Neural progenitor cell (in vitro differentiated cells): ENCODE measurements at regions not wholly inside any gene's neighbourhood (a gene's known extent, or its start where the extent isn't known, plus 50 kb on each side); places are given as distances from the start of the nearest gene placed in this dataset.

Experiments used
- DNase-seq: peaks from one replicate; pipeline ENCODE4 v3.0.0-alpha.2; 2016; ENCODE audit warnings: low spot score
- H2AFZ ChIP-seq: fragments of 200-600 bp; sonication (generic); replicated peaks from 2 replicates; pipeline ENCODE4 v1.6.1; 2016; ENCODE audit warnings: antibody characterized with exemption
- H3F3A ChIP-seq: fragments of 200-600 bp; sonication (generic); 2 replicates; pipeline ENCODE4 v1.6.1; 2016; ENCODE audit warnings: antibody characterized with exemption, low read depth
- H3K27ac ChIP-seq: fragments of 200-600 bp; sonication (generic); 2 replicates; pipeline ENCODE4 v1.5.1; 2016; ENCODE audit warnings: mild to moderate bottlenecking
- H3K27me3 ChIP-seq: fragments of 200-600 bp; sonication (generic); 2 replicates; pipeline ENCODE4 v1.6.1; 2016; ENCODE audit warnings: mild to moderate bottlenecking, moderate library complexity
- H3K36me3 ChIP-seq: fragments of 200-600 bp; sonication (generic); 2 replicates; pipeline ENCODE4 v1.5.1; 2016
- H3K4me1 ChIP-seq: fragments of 200-600 bp; sonication (generic); 2 replicates; pipeline ENCODE4 v1.6.1; 2016; ENCODE audit warnings: mixed run types
- H3K4me2 ChIP-seq: fragments of 200-600 bp; sonication (generic); 2 replicates; pipeline ENCODE4 v1.6.1; 2016
- H3K4me3 ChIP-seq: fragments of 200-600 bp; sonication (generic); 2 replicates; pipeline ENCODE4 v1.5.1; 2016
- H3K79me2 ChIP-seq: fragments of 200-600 bp; sonication (generic); 2 replicates; pipeline ENCODE4 v1.6.1; 2016; ENCODE audit warnings: low read depth
- H3K9ac ChIP-seq: fragments of 200-600 bp; sonication (generic); 2 replicates; pipeline ENCODE4 v1.6.1; 2016
- H3K9me3 ChIP-seq: fragments of 200-600 bp; sonication (generic); 2 replicates; pipeline ENCODE4 v1.5.1; 2016; ENCODE audit warnings: low read depth
- H4K20me1 ChIP-seq: fragments of 200-600 bp; sonication (generic); 2 replicates; pipeline ENCODE4 v1.6.1; 2016; ENCODE audit warnings: low read depth
- H3K27ac Mint-ChIP-seq: 3 replicates; pipeline ENCODE4 v1.8.0; 2021; ENCODE audit warnings: mixed read lengths
- H3K27me3 Mint-ChIP-seq: 2 replicates; pipeline ENCODE4 v1.8.0; 2022; ENCODE audit warnings: low read depth, mild to moderate bottlenecking, inconsistent platforms, moderate library complexity, mixed read lengths; ENCODE audit not compliant: insufficient read depth
- H3K36me3 Mint-ChIP-seq: 3 replicates; pipeline ENCODE4 v1.8.0; 2021; ENCODE audit warnings: mixed read lengths
- H3K4me1 Mint-ChIP-seq: 3 replicates; pipeline ENCODE4 v1.8.0; 2021; ENCODE audit warnings: mixed read lengths
- H3K4me3 Mint-ChIP-seq: 3 replicates; pipeline ENCODE4 v1.8.0; 2021; ENCODE audit warnings: mild to moderate bottlenecking, moderate library complexity, mixed read lengths
- H3K9me3 Mint-ChIP-seq: 3 replicates; pipeline ENCODE4 v1.8.0; 2020; ENCODE audit warnings: mixed read lengths
- CTCF ChIP-seq: fragments of 200-600 bp; sonication (generic); IDR thresholded peaks from 2 replicates; pipeline ENCODE4 v1.5.1; 2017; ENCODE audit warnings: antibody characterized with exemption, mild to moderate bottlenecking
- EZH2 ChIP-seq: fragments of 200-600 bp; sonication (generic); IDR thresholded peaks from 2 replicates; pipeline ENCODE4 v1.6.1; 2017; ENCODE audit warnings: antibody characterized with exemption, mild to moderate bottlenecking, moderate library complexity
- EZH2phosphoT487 ChIP-seq: fragments of 200-600 bp; sonication (generic); IDR thresholded peaks from 2 replicates; pipeline ENCODE4 v1.6.1; 2017; ENCODE audit warnings: antibody characterized with exemption

GRCh38 chr4:57789666-57790065 is 679.5 kb upstream of the IGFBP7 start:
- Histone ChIP-seq H2AFZ (no peak overlapping the region), H3K9ac (no peak overlapping the region), H4K20me1 (no peaks in the 10 kb centered on the region), H3K36me3 (no peaks in the 10 kb centered on the region), H3F3A (no peaks in the 10 kb centered on the region), H3K4me3 (no peak overlapping the region), H3K4me1 (no peaks in the 10 kb centered on the region), H3K79me2 (no peaks in the 10 kb centered on the region), H3K4me2 (no peak overlapping the region), H3K27me3 (no peaks in the 10 kb centered on the region), H3K27ac (no peak overlapping the region), H3K9me3 (no peaks in the 10 kb centered on the region)
- Mint-ChIP-seq H3K4me3 (no peak overlapping the region), H3K27me3 (no peaks in the 10 kb centered on the region), H3K36me3 (no peaks in the 10 kb centered on the region), H3K27ac (no peak overlapping the region), H3K9me3 (no peaks in the 10 kb centered on the region), H3K4me1 (no peaks in the 10 kb centered on the region)
- no peak for DNase-seq
- TF ChIP-seq CTCF, result no peak
- TF ChIP-seq EZH2, result no peak
- no peak for TF ChIP-seq EZH2phosphoT487

GRCh38 chr4:57777876-57778275 is 667.7 kb upstream of the IGFBP7 start:
- Histone ChIP-seq H2AFZ (no peak overlapping the region), H3K4me1 (no peaks in the 10 kb centered on the region), H3K9ac (no peak overlapping the region), H4K20me1 (no peaks in the 10 kb centered on the region), H3K36me3 (no peaks in the 10 kb centered on the region), H3K4me3 (no peak overlapping the region), H3K4me2 (no peak overlapping the region), H3K27me3 (no peaks in the 10 kb centered on the region), H3F3A (no peaks in the 10 kb centered on the region), H3K79me2 (no peaks in the 10 kb centered on the region), H3K27ac (no peak overlapping the region), H3K9me3 (no peaks in the 10 kb centered on the region)
- peaks cover 2% of the 10 kb centered on the region for H3K4me1 Mint-ChIP-seq
- H3K27me3 Mint-ChIP-seq, result no peaks in the 10 kb centered on the region
- no peaks in the 10 kb centered on the region for H3K9me3 Mint-ChIP-seq
- no peak for DNase-seq
- H3K4me3 Mint-ChIP-seq, result no peak overlapping the region
- H3K27ac Mint-ChIP-seq, result no peak overlapping the region
- H3K36me3 Mint-ChIP-seq, result no peaks in the 10 kb centered on the region
- TF ChIP-seq EZH2 (no peak), EZH2phosphoT487 (no peak), CTCF (no peak)

GRCh38 chr4:57774681-57775080 is 664.5 kb upstream of the IGFBP7 start:
- H3K4me1 ChIP-seq, result no peaks in the 10 kb centered on the region
- no peaks in the 10 kb centered on the region for H4K20me1 ChIP-seq
- no peak overlapping the region for H3K27ac Mint-ChIP-seq
- H3K4me1 Mint-ChIP-seq, result peaks cover 7% of the 10 kb centered on the region
- no peak for DNase-seq
- no peak overlapping the region for H3K4me3 ChIP-seq
- H3F3A ChIP-seq, result no peaks in the 10 kb centered on the region
- H3K79me2 ChIP-seq, result no peaks in the 10 kb centered on the region
- no peaks in the 10 kb centered on the region for H3K36me3 ChIP-seq
- H3K36me3 Mint-ChIP-seq, result no peaks in the 10 kb centered on the region
- peaks cover 6% of the 10 kb centered on the region for H3K9me3 Mint-ChIP-seq
- peaks cover 1% of the 10 kb centered on the region for H3K27me3 Mint-ChIP-seq
- no peak overlapping the region for H3K27ac ChIP-seq
- no peaks in the 10 kb centered on the region for H3K27me3 ChIP-seq
- no peaks in the 10 kb centered on the region for H3K9me3 ChIP-seq
- H3K9ac ChIP-seq, result no peak overlapping the region
- H2AFZ ChIP-seq, result no peak overlapping the region
- no peak for TF ChIP-seq CTCF
- no peak for TF ChIP-seq EZH2phosphoT487
- no peak for TF ChIP-seq EZH2
- no peak overlapping the region for H3K4me2 ChIP-seq
- no peak overlapping the region for H3K4me3 Mint-ChIP-seq

- no peaks in the 10 kb centered on the region for H3K4me1 ChIP-seq
- H3K9ac ChIP-seq, result no peak overlapping the region
- H2AFZ ChIP-seq, result no peak overlapping the region
- no peaks in the 10 kb centered on the region for H3K79me2 ChIP-seq
- DNase-seq, result no peak
- no peak overlapping the region for H3K27ac Mint-ChIP-seq
- H3K9me3 ChIP-seq, result no peaks in the 10 kb centered on the region
- no peak overlapping the region for H3K27ac ChIP-seq
- no peak for TF ChIP-seq EZH2phosphoT487
- TF ChIP-seq CTCF, result no peak
- no peak for TF ChIP-seq EZH2
- H3K4me3 ChIP-seq, result no peak overlapping the region
- H3K36me3 Mint-ChIP-seq, result no peaks in the 10 kb centered on the region
- peaks cover 6% of the 10 kb centered on the region for H3K9me3 Mint-ChIP-seq
- no peaks in the 10 kb centered on the region for H3K36me3 ChIP-seq
- H3K4me3 Mint-ChIP-seq, result no peak overlapping the region
- no peaks in the 10 kb centered on the region for H4K20me1 ChIP-seq
- H3F3A ChIP-seq, result no peaks in the 10 kb centered on the region
- H3K4me2 ChIP-seq, result no peak overlapping the region
- peaks cover 7% of the 10 kb centered on the region for H3K4me1 Mint-ChIP-seq
- H3K27me3 ChIP-seq, result no peaks in the 10 kb centered on the region
- peaks cover 3% of the 10 kb centered on the region for H3K27me3 Mint-ChIP-seq
Observed at GRCh38 chr4:57774171-57774570, 664.0 kb upstream of the IGFBP7 start.
